Choroid plexus epithelial cell (primary cell): ENCODE measurements at regions not wholly inside any gene's neighbourhood (a gene's known extent, or its start where the extent isn't known, plus 50 kb on each side); places are given as distances from the start of the nearest gene placed in this dataset.

Source experiments
- DNase-seq: peaks from one replicate; pipeline ENCODE4 v3.0.0-alpha.2; 2010; ENCODE audit warnings: low read depth
- H3K4me3 ChIP-seq: 2 replicates; pipeline ENCODE4 v1.5.1; 2011; ENCODE audit warnings: low read depth, mild to moderate bottlenecking, control low read depth, low read length, moderate library complexity
- TF ChIP-seq, protein P1 (sequence below): conservative IDR thresholded peaks from 2 replicates; pipeline ENCODE4 v1.5.1; 2011; ENCODE audit warnings: low read depth, mild to moderate bottlenecking, control low read depth, inconsistent platforms, low read length, moderate library complexity

- TF ChIP-seq, protein P1, sequence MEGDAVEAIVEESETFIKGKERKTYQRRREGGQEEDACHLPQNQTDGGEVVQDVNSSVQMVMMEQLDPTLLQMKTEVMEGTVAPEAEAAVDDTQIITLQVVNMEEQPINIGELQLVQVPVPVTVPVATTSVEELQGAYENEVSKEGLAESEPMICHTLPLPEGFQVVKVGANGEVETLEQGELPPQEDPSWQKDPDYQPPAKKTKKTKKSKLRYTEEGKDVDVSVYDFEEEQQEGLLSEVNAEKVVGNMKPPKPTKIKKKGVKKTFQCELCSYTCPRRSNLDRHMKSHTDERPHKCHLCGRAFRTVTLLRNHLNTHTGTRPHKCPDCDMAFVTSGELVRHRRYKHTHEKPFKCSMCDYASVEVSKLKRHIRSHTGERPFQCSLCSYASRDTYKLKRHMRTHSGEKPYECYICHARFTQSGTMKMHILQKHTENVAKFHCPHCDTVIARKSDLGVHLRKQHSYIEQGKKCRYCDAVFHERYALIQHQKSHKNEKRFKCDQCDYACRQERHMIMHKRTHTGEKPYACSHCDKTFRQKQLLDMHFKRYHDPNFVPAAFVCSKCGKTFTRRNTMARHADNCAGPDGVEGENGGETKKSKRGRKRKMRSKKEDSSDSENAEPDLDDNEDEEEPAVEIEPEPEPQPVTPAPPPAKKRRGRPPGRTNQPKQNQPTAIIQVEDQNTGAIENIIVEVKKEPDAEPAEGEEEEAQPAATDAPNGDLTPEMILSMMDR, result no peak
- H3K4me3 ChIP-seq, result no peak overlapping the region
- DNase-seq, result no peak
Observed at GRCh38 chr5:19031491-19031890, 956.5 kb downstream of the CDH18 start.

- no peak overlapping the region for H3K4me3 ChIP-seq
- no peak for DNase-seq
- TF ChIP-seq, protein P1, result no peak
Observed at GRCh38 chr5:19035816-19036215, 952.2 kb downstream of the CDH18 start.

GRCh38 chr5:19042106-19042505 is 945.9 kb downstream of the CDH18 start:
- TF ChIP-seq, protein P1, result no peak
- no peak overlapping the region for H3K4me3 ChIP-seq
- DNase-seq, result no peak

DNA sequence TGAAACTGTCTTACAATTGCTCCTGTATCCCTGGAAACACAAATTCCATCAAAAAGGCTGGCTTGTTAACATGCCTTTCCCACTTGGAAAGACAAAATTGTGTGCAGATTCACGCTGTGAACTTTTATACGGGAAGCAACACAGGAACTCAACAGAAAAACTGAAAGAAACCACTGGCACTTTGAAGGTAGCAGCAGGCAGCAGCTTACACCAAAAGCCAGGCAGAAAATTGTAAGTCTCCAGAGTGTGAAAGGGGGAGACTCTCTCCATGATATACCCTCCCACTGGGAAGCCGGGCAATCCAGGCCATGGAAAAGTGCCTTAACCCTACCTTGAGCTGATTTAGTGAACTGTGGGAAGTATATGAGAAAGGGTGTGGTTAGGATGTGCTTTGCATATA is 943.7 kb downstream of the CDH18 start:
- H3K4me3 ChIP-seq, result no peak overlapping the region
- TF ChIP-seq, protein P1, result no peak
- DNase-seq, result no peak

DNA sequence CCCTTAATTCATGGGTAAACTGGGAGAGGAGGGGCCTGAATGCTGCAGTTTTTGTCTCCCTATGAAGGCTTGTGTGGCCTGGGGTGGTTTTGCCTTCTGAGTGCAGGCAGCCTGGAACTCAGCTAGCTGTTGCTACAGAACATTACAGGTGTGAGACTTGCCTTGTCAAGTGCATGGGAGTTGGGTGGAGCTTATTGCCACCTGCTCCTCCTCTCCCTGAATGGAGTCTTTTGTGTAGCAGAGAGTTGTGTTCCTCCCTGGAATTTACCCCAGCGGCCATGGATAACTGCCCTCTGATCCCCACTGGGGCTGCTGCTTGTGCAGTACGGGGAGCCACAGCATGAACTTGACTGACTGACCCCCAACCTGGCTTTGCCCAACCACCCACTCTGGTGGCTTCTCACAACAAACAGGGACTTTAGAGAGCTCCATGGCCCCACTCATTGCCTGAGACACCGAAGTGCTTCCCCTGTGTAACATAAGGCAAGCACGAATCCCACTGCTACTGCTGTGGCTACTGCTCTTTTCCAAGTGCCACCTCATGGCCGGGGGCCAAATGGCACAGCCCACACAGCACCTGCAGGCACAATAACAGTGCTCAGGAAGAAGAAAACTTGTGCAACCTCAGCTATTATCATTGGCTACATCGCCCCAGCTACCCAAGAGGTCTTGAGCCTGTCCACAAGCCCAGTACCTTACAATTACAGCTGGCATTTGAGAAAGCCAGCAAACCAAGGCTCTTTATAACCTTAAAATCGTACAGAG is 942.9 kb downstream of the CDH18 start:
- no peak overlapping the region for H3K4me3 ChIP-seq
- no peak for DNase-seq
- TF ChIP-seq, protein P1, result no peak

- no peak for DNase-seq
- TF ChIP-seq, protein P1, result no peak
- H3K4me3 ChIP-seq, result no peak overlapping the region
Observed at GRCh38 chr5:19047277-19047676, 940.7 kb downstream of the CDH18 start.

GRCh38 chr5:19048726-19049125 is 939.3 kb downstream of the CDH18 start:
- H3K4me3 ChIP-seq, result no peak overlapping the region
- DNase-seq, result no peak
- TF ChIP-seq, protein P1, result no peak
